ENCODE measurements at regions not wholly inside any gene's neighbourhood (a gene's known extent, or its start where the extent isn't known, plus 50 kb on each side); places are given as distances from the start of the nearest gene placed in this dataset.

DNA sequence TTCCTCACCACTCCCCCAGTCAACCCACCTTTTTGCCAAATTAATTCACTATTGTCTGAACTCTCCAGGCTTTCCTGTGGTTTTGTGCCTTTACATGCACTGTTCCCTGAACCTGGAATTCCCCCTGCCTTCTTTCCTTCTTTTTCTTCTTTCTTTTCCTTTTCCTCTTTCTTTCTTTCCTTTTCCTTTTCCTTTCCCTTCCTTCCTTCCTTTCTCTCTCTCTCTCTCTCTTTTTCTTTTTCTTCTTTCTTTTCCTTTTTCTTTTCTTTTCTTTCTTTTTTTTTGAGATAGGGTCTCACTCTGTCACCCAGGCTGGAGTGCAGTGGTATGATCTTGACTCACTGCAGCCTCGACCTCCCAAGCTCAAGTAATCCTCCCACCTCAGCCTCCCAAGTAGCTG, 56.6 kb upstream of the CDC42BPA start:
- DNase-seq (ENCODE audit: low spot score): no peak

DNA sequence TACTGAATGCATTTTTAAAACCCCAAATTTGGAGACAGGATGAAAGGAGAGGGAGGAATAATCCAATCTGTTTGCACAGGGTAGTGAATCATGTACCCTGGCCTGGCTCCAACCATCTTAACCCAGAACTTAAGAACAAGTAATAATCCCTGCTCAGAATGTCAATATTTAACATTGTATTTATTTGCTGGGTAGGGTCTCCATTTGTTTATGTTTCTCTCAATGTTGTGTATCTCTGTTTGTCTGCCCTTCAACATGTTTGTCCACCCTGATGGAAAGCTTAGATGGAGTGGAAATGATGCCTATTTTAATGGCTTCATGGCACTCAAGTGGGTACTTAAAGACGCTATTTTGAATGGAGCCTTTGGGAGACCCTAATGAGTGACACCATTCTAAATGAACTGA, 54.4 kb upstream of the CDC42BPA start:
- no peak for DNase-seq (ENCODE audit: low spot score)

DNA sequence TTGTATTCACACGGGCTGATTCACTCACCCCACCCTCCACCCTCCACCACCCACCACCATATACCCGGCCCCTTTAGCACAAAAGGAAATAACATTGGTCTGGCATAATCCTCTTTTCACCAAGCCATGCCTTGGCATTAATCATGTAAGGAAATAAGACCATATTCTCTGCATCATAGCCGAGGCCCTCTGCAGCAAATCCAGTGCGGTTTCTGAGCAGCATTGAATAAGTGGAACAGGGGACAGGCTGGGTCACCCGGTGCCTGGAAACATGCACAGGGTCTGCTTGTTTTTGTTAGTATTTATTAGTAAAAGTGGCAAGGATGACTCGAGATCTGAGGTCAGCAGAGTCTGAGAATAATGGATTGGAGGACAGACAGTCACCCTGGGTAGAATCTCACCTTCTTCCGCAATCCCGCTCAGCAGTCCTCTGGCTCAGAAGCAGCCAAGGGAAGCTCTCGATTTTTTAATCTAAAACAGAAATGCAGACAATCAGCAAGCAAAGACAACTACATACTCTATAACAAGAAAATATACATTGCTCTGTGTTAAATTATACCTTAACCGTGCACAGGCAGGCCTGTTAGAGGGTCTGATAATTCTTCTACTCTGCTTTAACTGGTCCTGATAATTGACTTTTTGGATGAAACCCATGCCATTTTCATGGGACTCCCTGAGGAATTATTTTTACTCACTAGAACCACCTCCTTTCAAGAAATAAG, 52.4 kb upstream of the CDC42BPA start:
- no peak for DNase-seq (ENCODE audit: low spot score)

GRCh38 chr1:227369102-227369760, 50.9 kb upstream of the CDC42BPA start:
- DNase-seq (ENCODE audit: low spot score): no peak

Small RNAs in the stretch of these regions (small RNA-seq; reads per million reads assigned to genes)
- gene AL451054.2: 0 reads per million in 2 experiments
- gene BTF3P9: 0 to 0.04 reads per million in 2 experiments
